ENCODE measurements at regions not wholly inside any gene's neighbourhood (a gene's known extent, or its start where the extent isn't known, plus 50 kb on each side); places are given as distances from the start of the nearest gene placed in this dataset.

GRCh38 chr18:57202881-57203280, 56.0 kb downstream of the BOD1L2 start:
- Mint-ChIP-seq H3K27ac (no peak overlapping the region), H3K4me1 (no peaks in the 10 kb centered on the region), H3K9me3 (ENCODE audit: insufficient read depth) (no peaks in the 10 kb centered on the region), H3K4me3 (no peak overlapping the region), H3K27me3 (peaks cover 42% of the 10 kb centered on the region)
- 83% methylated on average over 2 of the region's 3 CpGs for WGBS (ENCODE audit: insufficient coverage)
- no peaks in the 10 kb centered on the region for H4K20me1 ChIP-seq (ENCODE audit: control insufficient read depth, insufficient read depth, low read length, poor library complexity, severe bottlenecking)
- ChIA-PET CTCF (no interaction called here), POLR2A (no interaction called here)
- no peak for ATAC-seq (ENCODE audit: low read depth)
- TF ChIP-seq CTCF (IDR thresholded peaks at IDR 0.05) (no peak), EZH2 (IDR thresholded peaks at IDR 0.05; ENCODE audit: borderline replicate concordance, insufficient read depth, low read depth, low read length, poor library complexity, severe bottlenecking) (no peak)
- intact Hi-C loops (cut with micrococcal nuclease): no loop called here
- H3K4me1 ChIP-seq (ENCODE audit: control insufficient read depth in 2 of 2, insufficient read depth in 2 of 2, low read length in 2 of 2): no peaks in the 10 kb centered on the region
- H3K4me3 ChIP-seq (ENCODE audit: control extremely low read depth in 1 of 5, extremely low read depth in 1 of 5, insufficient read depth in 1 of 5, low read depth in 2 of 5, low read length in 4 of 5): no peak overlapping the region
- peaks cover 0 to 10% (median 2%) of the 10 kb centered on the region in 4 experiments for H3K27me3 ChIP-seq (replicated peaks in 1 of 4; ENCODE audit: control extremely low read depth in 1 of 4, control insufficient read depth in 3 of 4, insufficient read depth in 4 of 4, low read length in 3 of 4)
- DNase-seq: no peak
- no peaks in the 10 kb centered on the region for H3K9me3 ChIP-seq (ENCODE audit: control extremely low read depth in 1 of 3, control insufficient read depth in 2 of 3, insufficient read depth in 1 of 3, low read length in 2 of 3)
- no peaks in the 10 kb centered on the region for H3K36me3 ChIP-seq (replicated peaks in 1 of 2; ENCODE audit: control extremely low read depth in 1 of 2, control insufficient read depth in 1 of 2, extremely low read depth in 1 of 2, insufficient read depth in 2 of 2, low read length in 1 of 2)
- H3K79me2 ChIP-seq (ENCODE audit: control insufficient read depth, insufficient read depth, low read length): no peaks in the 10 kb centered on the region
- no peak overlapping the region for H2AFZ ChIP-seq (ENCODE audit: insufficient read depth, low read depth, low read length, poor library complexity, severe bottlenecking)
- no peak overlapping the region for H3K27ac ChIP-seq (ENCODE audit: low read length in 2 of 2)
- no peak overlapping the region for H3K4me2 ChIP-seq (replicated peaks; ENCODE audit: low read depth, low read length, poor library complexity, severe bottlenecking)
- no peak overlapping the region for H3K9ac ChIP-seq (ENCODE audit: low read length)

- H3K4me1 ChIP-seq (ENCODE audit: control insufficient read depth in 2 of 2, insufficient read depth in 2 of 2, low read length in 2 of 2): peaks cover 0 to 4% of the 10 kb centered on the region in 2 donors
- Mint-ChIP-seq H3K4me3 (no peak overlapping the region), H3K9me3 (ENCODE audit: insufficient read depth) (no peaks in the 10 kb centered on the region), H3K27me3 (peaks cover 40% of the 10 kb centered on the region), H3K4me1 (peaks cover 6% of the 10 kb centered on the region), H3K27ac (no peak overlapping the region)
- no peak overlapping the region for H2AFZ ChIP-seq (ENCODE audit: insufficient read depth, low read depth, low read length, poor library complexity, severe bottlenecking)
- H3K4me3 ChIP-seq (ENCODE audit: control extremely low read depth in 1 of 5, extremely low read depth in 1 of 5, insufficient read depth in 1 of 5, low read depth in 2 of 5, low read length in 4 of 5): no peak overlapping the region
- H3K27me3 ChIP-seq (replicated peaks in 1 of 4; ENCODE audit: control extremely low read depth in 1 of 4, control insufficient read depth in 3 of 4, insufficient read depth in 4 of 4, low read length in 3 of 4): peaks cover 0 to 9% (median 2%) of the 10 kb centered on the region in 4 experiments
- no peaks in the 10 kb centered on the region for H3K9me3 ChIP-seq (ENCODE audit: control extremely low read depth in 1 of 3, control insufficient read depth in 2 of 3, insufficient read depth in 1 of 3, low read length in 2 of 3)
- no peaks in the 10 kb centered on the region for H3K79me2 ChIP-seq (ENCODE audit: control insufficient read depth, insufficient read depth, low read length)
- H3K9ac ChIP-seq (ENCODE audit: low read length): no peak overlapping the region
- H3K4me2 ChIP-seq (replicated peaks; ENCODE audit: low read depth, low read length, poor library complexity, severe bottlenecking): no peak overlapping the region
- TF ChIP-seq CTCF (IDR thresholded peaks at IDR 0.05) (no peak), EZH2 (IDR thresholded peaks at IDR 0.05; ENCODE audit: borderline replicate concordance, insufficient read depth, low read depth, low read length, poor library complexity, severe bottlenecking) (no peak)
- no peak for ATAC-seq (ENCODE audit: low read depth)
- H3K27ac ChIP-seq (ENCODE audit: low read length in 2 of 2): no peak overlapping the region
- H3K36me3 ChIP-seq (replicated peaks in 1 of 2; ENCODE audit: control extremely low read depth in 1 of 2, control insufficient read depth in 1 of 2, extremely low read depth in 1 of 2, insufficient read depth in 2 of 2, low read length in 1 of 2): no peaks in the 10 kb centered on the region
- WGBS (ENCODE audit: insufficient coverage): no CpG with 5 or more reads among the region's 4 CpGs
- ChIA-PET POLR2A (no interaction called here), CTCF (no interaction called here)
- intact Hi-C loops (cut with micrococcal nuclease): no loop called here
- no peaks in the 10 kb centered on the region for H4K20me1 ChIP-seq (ENCODE audit: control insufficient read depth, insufficient read depth, low read length, poor library complexity, severe bottlenecking)
- no peak for DNase-seq
Measured at GRCh38 chr18:57205641-57206040, 58.8 kb downstream of the BOD1L2 start.
